HepG2 (cell line): ENCODE measurements at regions not wholly inside any gene's neighbourhood (a gene's known extent, or its start where the extent isn't known, plus 50 kb on each side); places are given as distances from the start of the nearest gene placed in this dataset.

Experiments
- BRD4 ChIP-seq: sonication (generic); formaldehyde crosslinking; IDR thresholded peaks from 2 replicates; pipeline ENCODE4 v1.4.0; 2020; ENCODE audit warnings: missing genetic modification reagents
- CEBPB ChIP-seq: IDR thresholded peaks from 2 replicates; pipeline ENCODE4 v1.6.1; 2011; ENCODE audit warnings: low read depth, low read length, improper control_type of control experiment, borderline replicate concordance
- CHD4 ChIP-seq: fragments of 200-600 bp; sonication (generic); IDR thresholded peaks from 2 replicates; pipeline ENCODE4 v1.7.0; 2017; ENCODE audit warnings: mild to moderate bottlenecking, low read length, borderline replicate concordance
- GTF2F1 ChIP-seq: fragments of 150-350 bp; IDR thresholded peaks from 2 replicates; pipeline ENCODE4 v1.6.1; 2014; ENCODE audit warnings: low read length
- KDM1A ChIP-seq: IDR thresholded peaks from 2 replicates; pipeline ENCODE4 v1.6.1; 2016; ENCODE audit warnings: missing compliant biosample characterization
- KLF13 ChIP-seq: sonication (generic); formaldehyde crosslinking; IDR thresholded peaks from 2 replicates; pipeline ENCODE4 v1.4.0; 2020; ENCODE audit warnings: mild to moderate bottlenecking, missing genetic modification reagents
- KMT2A ChIP-seq: sonication (generic); formaldehyde crosslinking; IDR thresholded peaks from 2 replicates; pipeline ENCODE4 v1.4.0; 2020; ENCODE audit warnings: missing genetic modification reagents
- LCORL ChIP-seq, 2 experiments: fragments of 450-650 bp in 1 of 2; sonication (generic) in 1 of 2; formaldehyde crosslinking in 1 of 2; IDR thresholded peaks; 2 replicates each; pipeline versions ENCODE4 v1.5.0 to v1.6.1; 2017 to 2020; ENCODE audit warnings: antibody characterized with exemption in 1 of 2, missing genetic modification reagents in 1 of 2
- TCF7L2 ChIP-seq: IDR thresholded peaks from 2 replicates; pipeline ENCODE4 v1.6.1; 2011; ENCODE audit warnings: mild to moderate bottlenecking, low read depth, low read length, moderate library complexity
- TEF ChIP-seq: sonication (generic); formaldehyde crosslinking; IDR thresholded peaks from 2 replicates; pipeline ENCODE4 v1.5.0; 2020; ENCODE audit warnings: missing genetic modification reagents
- TF ChIP-seq, protein P1 (sequence below): sonication (generic); formaldehyde crosslinking; IDR thresholded peaks from 2 replicates; pipeline ENCODE4 v1.5.0; 2020; ENCODE audit warnings: mild to moderate bottlenecking, missing genetic modification reagents, moderate library complexity
- TF ChIP-seq, protein P2 (sequence below): sonication (generic); formaldehyde crosslinking; IDR thresholded peaks from 2 replicates; pipeline ENCODE4 v1.8.1; 2023; ENCODE audit warnings: mild to moderate bottlenecking, moderate library complexity, missing genetic modification reagents
- TF ChIP-seq, protein P3 (sequence below): sonication (generic); formaldehyde crosslinking; IDR thresholded peaks from 2 replicates; pipeline ENCODE4 v1.4.0; 2020; ENCODE audit warnings: missing genetic modification reagents, mild to moderate bottlenecking, borderline replicate concordance

DNA sequence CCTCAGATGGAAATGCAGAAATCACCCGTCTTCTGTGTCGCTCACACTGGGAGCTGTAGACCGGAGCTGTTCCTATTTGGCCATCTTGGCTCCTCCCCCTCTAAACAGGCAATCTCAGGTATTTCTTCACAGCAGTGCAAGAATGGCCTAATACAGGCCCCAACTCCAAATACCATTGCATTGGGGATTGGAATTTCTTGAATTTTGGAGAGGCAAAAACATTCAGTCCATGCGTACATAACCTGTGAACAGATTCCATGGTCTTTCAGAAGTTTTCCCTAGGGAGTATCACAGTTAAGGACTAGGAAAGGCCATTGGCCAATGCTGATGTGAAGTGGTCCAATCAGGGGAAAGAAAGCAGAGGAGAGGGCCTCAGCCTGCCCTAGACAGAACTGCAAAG, 128.2 kb upstream of the NOCT start:
- no peak for TF ChIP-seq LCORL (IDR thresholded peaks at IDR 0.05)
- TF ChIP-seq LCORL (CRISPR knock-in tag; IDR thresholded peaks at IDR 0.05) = no peak
- TF ChIP-seq, protein P1, sequence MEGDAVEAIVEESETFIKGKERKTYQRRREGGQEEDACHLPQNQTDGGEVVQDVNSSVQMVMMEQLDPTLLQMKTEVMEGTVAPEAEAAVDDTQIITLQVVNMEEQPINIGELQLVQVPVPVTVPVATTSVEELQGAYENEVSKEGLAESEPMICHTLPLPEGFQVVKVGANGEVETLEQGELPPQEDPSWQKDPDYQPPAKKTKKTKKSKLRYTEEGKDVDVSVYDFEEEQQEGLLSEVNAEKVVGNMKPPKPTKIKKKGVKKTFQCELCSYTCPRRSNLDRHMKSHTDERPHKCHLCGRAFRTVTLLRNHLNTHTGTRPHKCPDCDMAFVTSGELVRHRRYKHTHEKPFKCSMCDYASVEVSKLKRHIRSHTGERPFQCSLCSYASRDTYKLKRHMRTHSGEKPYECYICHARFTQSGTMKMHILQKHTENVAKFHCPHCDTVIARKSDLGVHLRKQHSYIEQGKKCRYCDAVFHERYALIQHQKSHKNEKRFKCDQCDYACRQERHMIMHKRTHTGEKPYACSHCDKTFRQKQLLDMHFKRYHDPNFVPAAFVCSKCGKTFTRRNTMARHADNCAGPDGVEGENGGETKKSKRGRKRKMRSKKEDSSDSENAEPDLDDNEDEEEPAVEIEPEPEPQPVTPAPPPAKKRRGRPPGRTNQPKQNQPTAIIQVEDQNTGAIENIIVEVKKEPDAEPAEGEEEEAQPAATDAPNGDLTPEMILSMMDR (CRISPR knock-in tag) = no peak
- no peak for TF ChIP-seq TEF (CRISPR knock-in tag)
- no peak for TF ChIP-seq KLF13 (CRISPR knock-in tag)
- TF ChIP-seq KDM1A (CRISPR knock-in tag) = no peak
- TF ChIP-seq, protein P2, sequence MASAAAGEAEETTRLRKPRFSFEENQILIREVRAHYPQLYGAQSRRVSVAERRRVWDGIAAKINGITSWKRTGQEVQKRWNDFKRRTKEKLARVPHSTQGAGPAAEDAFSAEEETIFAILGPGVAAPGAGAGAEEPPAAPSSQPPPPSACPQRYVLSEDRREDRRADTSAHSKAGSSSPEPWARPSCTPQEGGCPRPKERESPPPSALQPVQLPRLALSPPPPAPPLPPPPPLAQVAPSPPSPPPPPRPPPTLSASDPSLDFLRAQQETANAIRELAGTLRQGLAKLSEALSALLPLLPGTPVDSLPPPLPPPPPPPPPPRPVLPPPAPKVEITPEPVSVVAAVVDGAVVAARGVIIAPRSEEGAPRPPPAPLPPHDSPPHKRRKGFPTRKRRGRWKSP = no peak
- no peak for TF ChIP-seq CHD4
- TF ChIP-seq GTF2F1 = no peak
- TF ChIP-seq, protein P3, sequence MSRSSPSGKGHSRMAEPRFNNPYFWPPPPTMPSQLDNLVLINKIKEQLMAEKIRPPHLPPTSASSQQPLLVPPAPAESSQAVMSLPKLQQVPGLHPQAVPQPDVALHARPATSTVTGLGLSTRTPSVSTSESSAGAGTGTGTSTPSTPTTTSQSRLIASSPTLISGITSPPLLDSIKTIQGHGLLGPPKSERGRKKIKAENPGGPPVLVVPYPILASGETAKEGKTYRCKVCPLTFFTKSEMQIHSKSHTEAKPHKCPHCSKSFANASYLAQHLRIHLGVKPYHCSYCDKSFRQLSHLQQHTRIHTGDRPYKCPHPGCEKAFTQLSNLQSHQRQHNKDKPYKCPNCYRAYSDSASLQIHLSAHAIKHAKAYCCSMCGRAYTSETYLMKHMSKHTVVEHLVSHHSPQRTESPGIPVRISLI (CRISPR knock-in tag) = no peak
- TF ChIP-seq BRD4 (CRISPR knock-in tag) = no peak
- TF ChIP-seq CEBPB = no peak
- no peak for TF ChIP-seq KMT2A
- no peak for TF ChIP-seq TCF7L2
